Psoas muscle (tissue), 7 donors: ENCODE measurements at regions not wholly inside any gene's neighbourhood (a gene's known extent, or its start where the extent isn't known, plus 50 kb on each side); places are given as distances from the start of the nearest gene placed in this dataset.
"Not testable (repeated sequence)": the region's sequence is repeated elsewhere in the genome, so short reads cannot be mapped to it uniquely, and the experiment has no call there.

Source experiments
- ATAC-seq, 4 donors: fragments of 200-7000 bp; cut with Tn5 transposase; one replicate each; pipeline ENCODE4 v1.9.1; 2020; ENCODE audit warnings: moderate library complexity in 3 of 4, mild to moderate bottlenecking in 2 of 4
- DNase-seq, 2 donors: peaks; one replicate each; pipeline ENCODE4 v3.0.0-alpha.2; 2020
- H3K27ac ChIP-seq: fragments of 200-600 bp; one replicate; pipeline ENCODE4 v1.8.0; 2022
- H3K27me3 ChIP-seq, 3 donors: fragments of 200-600 bp in 1 of 3; one replicate each; pipeline versions ENCODE4 v1.6.1 to v1.8.0; 2013 to 2022; ENCODE audit warnings: low read length in 2 of 3, mild to moderate bottlenecking in 2 of 3, moderate library complexity in 1 of 3; ENCODE audit not compliant: insufficient read depth in 3 of 3
- H3K36me3 ChIP-seq, 2 donors: fragments of 200-600 bp in 1 of 2; one replicate each; pipeline versions ENCODE4 v1.6.1 to v1.8.0; 2013 to 2022; ENCODE audit warnings: low read depth in 1 of 2, mild to moderate bottlenecking in 1 of 2, moderate library complexity in 1 of 2; ENCODE audit not compliant: insufficient read depth in 1 of 2
- H3K4me1 ChIP-seq: fragments of 200-600 bp; one replicate; pipeline ENCODE4 v1.8.0; 2022
- H3K4me3 ChIP-seq: fragments of 200-600 bp; one replicate; pipeline ENCODE4 v1.8.0; 2022; ENCODE audit warnings: mild to moderate bottlenecking
- H3K9me3 ChIP-seq: fragments of 200-600 bp; one replicate; pipeline ENCODE4 v1.8.0; 2022
- CTCF ChIP-seq: fragments of 200-600 bp; IDR thresholded peaks from one replicate; pipeline ENCODE4 v1.8.0; 2022; ENCODE audit warnings: antibody characterized with exemption
- WGBS, 3 donors: extraction: QIAGEN DNeasy Blood & Tissue Kit; methylation state at CpG; one replicate each; pipeline versions ENCODE4 v1.1.6 to v1.1.7; 2013; 5-methylcytosine and 5-hydroxymethylcytosine counted together
- intact Hi-C, 2 donors: fragments of 100-400 bp; cut with DNase I; formaldehyde crosslinking; loops; one replicate each; pipeline versions ENCODE4 v1.11.0 to v1.14.2; 2022
- donor health status: healthy with polysubstance abuse.
- donor health status: DM: no; HTN: no; CAD: no; lungs with moderate emphysema.
- donor health status: Bipolar disorder and iron deficiency.
- donor health status: healthy.
- donor health status: DM: yes; HTN: yes; CAD: no.
- donor health status: DM: no; HTN: no; CAD: no.
- donor health status: DM: yes; HTN: yes; CAD: no.

GRCh38 chr1:185546029-185546428 lies 188.2 kb upstream of the HMCN1 start:
- Histone ChIP-seq H3K4me1 (no peaks in the 10 kb centered on the region), H3K27me3 (no peaks in the 10 kb centered on the region), H3K36me3 (no peaks in the 10 kb centered on the region), H3K27ac (no peak overlapping the region), H3K9me3 (no peaks in the 10 kb centered on the region), H3K4me3 (no peak overlapping the region)
- 83 to 90% (median 86%) methylated on average over 4 of the region's 4 CpGs for WGBS, 3 donors
- DNase-seq (no peak), ATAC-seq (no peak)
- TF ChIP-seq CTCF: no peak
- intact Hi-C loops: no loop called here

- H3K27ac ChIP-seq: no peak overlapping the region
- no peaks in the 10 kb centered on the region for H3K9me3 ChIP-seq
- intact Hi-C loops: no loop called here
- 24 to 38% (median 34%) methylated on average over 1 of the region's 1 CpG for WGBS, 3 donors
- DNase-seq (no peak), ATAC-seq (no peak)
- TF ChIP-seq CTCF: no peak
- no peak overlapping the region for H3K4me3 ChIP-seq
- no peaks in the 10 kb centered on the region for H3K27me3 ChIP-seq
- no peaks in the 10 kb centered on the region for H3K4me1 ChIP-seq
- H3K36me3 ChIP-seq: no peaks in the 10 kb centered on the region
These were observed 192.3 kb upstream of the HMCN1 start for GRCh38 chr1:185541871-185542301.

GRCh38 chr1:185540295-185540694 lies 193.9 kb upstream of the HMCN1 start:
- Histone ChIP-seq H3K36me3 (no peaks in the 10 kb centered on the region), H3K27me3 (no peaks in the 10 kb centered on the region), H3K4me1 (no peaks in the 10 kb centered on the region), H3K27ac (no peak overlapping the region), H3K9me3 (no peaks in the 10 kb centered on the region), H3K4me3 (no peak overlapping the region)
- no peak for TF ChIP-seq CTCF
- DNase-seq (no peak), ATAC-seq (no peak)
- intact Hi-C loops: no loop called here
- WGBS, 3 donors: 93 to 96% (median 94%) methylated on average over 5 of the region's 5 CpGs

GRCh38 chr1:185539277-185539943 lies 194.8 kb upstream of the HMCN1 start:
- no peak for TF ChIP-seq CTCF
- ATAC-seq: no peak
- WGBS, 3 donors: 78 to 87% (median 81%) methylated on average over 10 of the region's 10 CpGs
- Histone ChIP-seq H3K9me3 (no peaks in the 10 kb centered on the region), H3K27ac (no peak overlapping the region), H3K36me3 (no peaks in the 10 kb centered on the region), H3K4me1 (no peaks in the 10 kb centered on the region), H3K27me3 (no peaks in the 10 kb centered on the region), H3K4me3 (no peak overlapping the region)
- no peak for DNase-seq
- intact Hi-C loops: no loop called here

GRCh38 chr1:185538309-185538898 lies 195.8 kb upstream of the HMCN1 start:
- ATAC-seq, H3K27me3 ChIP-seq, DNase-seq, intact Hi-C loops, H3K4me1 ChIP-seq, H3K36me3 ChIP-seq, H3K27ac ChIP-seq, H3K4me3 ChIP-seq, H3K9me3 ChIP-seq: not testable (repeated sequence)
- 45 to 55% (median 53%) methylated on average over 13 to 14 of the region's 16 CpGs for WGBS, 3 donors
